K562 (cell line): ENCODE measurements at regions not wholly inside any gene's neighbourhood (a gene's known extent, or its start where the extent isn't known, plus 50 kb on each side); places are given as distances from the start of the nearest gene placed in this dataset.

Experiments used
- ATAC-seq: fragments of 200-7000 bp; cut with Tn5 transposase; 3 replicates; pipeline ENCODE4 v1.9.1; 2020; ENCODE audit warnings: moderate library complexity
- BruUV-seq: library from RNA; stranded (reverse); fragments of 400-500 nt; replicated peaks from 2 replicates; lab custom pipeline; 2021; lab: Mats Ljungman, UMichigan
- CTCF ChIA-PET: fragments of 300-600 bp; formaldehyde crosslinking; extraction: SDS; loops from one replicate; lab custom pipeline; 2021; ENCODE audit warnings: low intra/inter-chr PET ratio; lab: Yijun Ruan, JAX
- POLR2A ChIA-PET: fragments of 300-600, 350-650 bp; sonication (Branson Sonifier 250); formaldehyde crosslinking; extraction: SDS; loops from one replicate; lab custom pipeline; 2021; ENCODE audit warnings: antibody characterized with exemption, inconsistent platforms; lab: Yijun Ruan, JAX
- DNase-seq, 4 experiments: peaks; one replicate each; pipeline versions ENCODE4 v3.0.0 to v3.0.0-alpha.2; 2011 to 2018; ENCODE audit warnings: low spot score in 3 of 4, mixed read lengths in 3 of 4; ENCODE audit errors: extremely low read depth in 1 of 4
- FAIRE-seq: peaks from 2 replicates; lab custom pipeline; 2011; peaks lifted over from hg19 to GRCh38; lab: Jason Lieb, UNC
- H2AFZ ChIP-seq: 2 replicates; pipeline ENCODE4 v1.6.0; 2011; ENCODE audit warnings: low read depth, low read length, control low read depth, inconsistent platforms
- H3K27ac ChIP-seq: fragments of 200-600 bp; 3 replicates; pipeline ENCODE4 v1.8.0; 2011; ENCODE audit warnings: low read depth, mild to moderate bottlenecking, control low read depth, inconsistent platforms, low read length, moderate library complexity, mixed read lengths; ENCODE audit errors: extremely low read depth
- H3K27me3 ChIP-seq, 2 experiments: fragments of 300-600 bp in 1 of 2; 2 replicates in 1 of 2; 3 replicates in 1 of 2; pipeline versions ENCODE4 v1.6.0 to v1.8.0; 2011; ENCODE audit warnings: inconsistent platforms in 2 of 2, low read length in 2 of 2, mild to moderate bottlenecking in 1 of 2, mixed read lengths in 1 of 2, moderate library complexity in 1 of 2; ENCODE audit not compliant: control insufficient read depth in 2 of 2, insufficient read depth in 2 of 2
- H3K36me3 ChIP-seq: fragments of 300-600 bp; 3 replicates; pipeline ENCODE4 v1.8.0; 2011; ENCODE audit warnings: mild to moderate bottlenecking, low read length, inconsistent platforms; ENCODE audit not compliant: control insufficient read depth, insufficient read depth
- H3K4me1 ChIP-seq, 2 experiments: fragments of 200-600 bp in 1 of 2; replicated peaks in 1 of 2; 2 replicates in 1 of 2; 3 replicates in 1 of 2; pipeline versions ENCODE4 v1.5.1 to v1.8.0; 2011; ENCODE audit warnings: inconsistent platforms in 2 of 2, low read length in 2 of 2, mild to moderate bottlenecking in 1 of 2, mixed read lengths in 1 of 2, moderate library complexity in 1 of 2; ENCODE audit not compliant: control insufficient read depth in 2 of 2, insufficient read depth in 2 of 2
- H3K4me2 ChIP-seq: 2 replicates; pipeline ENCODE4 v1.6.1; 2011; ENCODE audit warnings: low read length, control low read depth, inconsistent platforms, mixed read lengths; ENCODE audit not compliant: insufficient read depth
- H3K4me3 ChIP-seq: fragments of 200-600 bp; sonication (generic), shearing (Covaris generic); 2 replicates; pipeline ENCODE4 v1.5.1; 2016; ENCODE audit warnings: control low read depth, inconsistent platforms
- H3K79me2 ChIP-seq: fragments of 200-600 bp; 3 replicates; pipeline ENCODE4 v1.8.0; 2011; ENCODE audit warnings: low read length, inconsistent platforms; ENCODE audit not compliant: control insufficient read depth, insufficient read depth
- H3K9ac ChIP-seq, 2 experiments: 2 replicates each; pipeline versions ENCODE4 v1.6.0 to v1.6.1; 2011; ENCODE audit warnings: low read depth in 2 of 2, low read length in 2 of 2, control low read depth in 1 of 2, inconsistent platforms in 1 of 2, mild to moderate bottlenecking in 1 of 2, mixed read lengths in 1 of 2; ENCODE audit not compliant: insufficient read depth in 1 of 2
- H3K9me1 ChIP-seq: one replicate; pipeline ENCODE4 v1.6.0; 2011; ENCODE audit warnings: inconsistent platforms, mild to moderate bottlenecking, low read length, moderate library complexity; ENCODE audit not compliant: control insufficient read depth, insufficient read depth
- H3K9me3 ChIP-seq: replicated peaks from 2 replicates; pipeline ENCODE4 v1.5.1; 2011; ENCODE audit warnings: low read depth, low read length, inconsistent platforms; ENCODE audit not compliant: control insufficient read depth, insufficient read depth
- H4K20me1 ChIP-seq: replicated peaks from 2 replicates; pipeline ENCODE4 v1.6.1; 2011; ENCODE audit warnings: low read length, inconsistent platforms, mixed read lengths; ENCODE audit not compliant: control insufficient read depth, insufficient read depth
- CCNT2 ChIP-seq: IDR thresholded peaks from 2 replicates; pipeline ENCODE4 v1.6.1; 2011; ENCODE audit warnings: borderline replicate concordance, low read depth, mild to moderate bottlenecking, moderate library complexity, mixed read lengths, low read length; ENCODE audit not compliant: insufficient read length; ENCODE audit errors: extremely low read depth
- ETV5 ChIP-seq: sonication (generic); formaldehyde crosslinking; IDR thresholded peaks from 2 replicates; pipeline ENCODE4 v1.4.0; 2020; ENCODE audit warnings: low read depth, mild to moderate bottlenecking, missing genetic modification reagents
- HCFC1 ChIP-seq: IDR thresholded peaks from 2 replicates; pipeline ENCODE4 v1.6.1; 2012; ENCODE audit warnings: low read depth, low read length, improper control_type of control experiment
- HNRNPK ChIP-seq: fragments of 200-400 bp; formaldehyde crosslinking; IDR thresholded peaks from one replicate; pipeline ENCODE4 v1.6.1; 2018; ENCODE audit warnings: mild to moderate bottlenecking, low read depth, low read length; ENCODE audit not compliant: poor library complexity, severe bottlenecking
- KDM1A ChIP-seq, 2 experiments: fragments of 450-650 bp; IDR thresholded peaks; 2 replicates each; pipeline ENCODE4 v1.6.1; 2016; ENCODE audit warnings: mild to moderate bottlenecking in 2 of 2
- MYC ChIP-seq, 2 experiments: fragments of 250-450 bp in 1 of 2; sonication (Bioruptor Pico) in 1 of 2; IDR thresholded peaks; 2 replicates each; pipeline versions ENCODE4 v1.5.1 to v1.6.1; 2012 to 2021; ENCODE audit warnings: low read depth in 2 of 2, borderline replicate concordance in 1 of 2, improper control_type of control experiment in 1 of 2, low read length in 1 of 2, mild to moderate bottlenecking in 1 of 2, moderate library complexity in 1 of 2
- RBM22 ChIP-seq: fragments of 200-400 bp; formaldehyde crosslinking; IDR thresholded peaks from 2 replicates; pipeline ENCODE4 v1.6.1; 2018; ENCODE audit warnings: low read length, low read depth; ENCODE audit not compliant: poor library complexity, severe bottlenecking
- RNF2 ChIP-seq: sonication (generic); IDR thresholded peaks from 2 replicates; pipeline ENCODE4 v1.6.1; 2016
- SMAD4 ChIP-seq: fragments of 250-450 bp; sonication (Bioruptor Pico); conservative IDR thresholded peaks from 2 replicates; pipeline ENCODE4 v1.8.0; 2021; ENCODE audit warnings: inconsistent platforms, mild to moderate bottlenecking, moderate library complexity
- ZBED1 ChIP-seq: IDR thresholded peaks from 2 replicates; pipeline ENCODE4 v1.6.1; 2014
- ZNF766 ChIP-seq: fragments of 200-800 bp; sonication (Bioruptor generic); conservative IDR thresholded peaks from 2 replicates; pipeline ENCODE4 v1.6.1; 2016; ENCODE audit warnings: missing genetic modification characterization, missing compliant biosample characterization
- ZNF778 ChIP-seq: fragments of 450-650 bp; formaldehyde crosslinking; IDR thresholded peaks from 2 replicates; pipeline ENCODE4 v1.4.0; 2020; ENCODE audit warnings: mild to moderate bottlenecking, moderate library complexity
- WGBS: fragments of 100-300 bp; shearing (Covaris generic); methylation state at CpG from one replicate; pipeline ENCODE4 v1.1.6; 2016; ENCODE audit warnings: low coverage, mixed read lengths; ENCODE audit not compliant: insufficient coverage; ENCODE audit errors: missing lambda C conversion rate; 5-methylcytosine and 5-hydroxymethylcytosine counted together
- in situ Hi-C: fragments of 300-500 bp; cut with MboI; formaldehyde crosslinking; loops from 4 replicates; pipeline ENCODE4 v1.15.0; 2018; ENCODE audit warnings: inconsistent platforms, mixed read lengths
- intact Hi-C: fragments of 100-400 bp; cut with micrococcal nuclease; formaldehyde crosslinking; loops from 2 replicates; pipeline ENCODE4 v1.14.2; 2022
- TF ChIP-seq, protein P1 (sequence below): IDR thresholded peaks from 2 replicates; pipeline ENCODE4 v1.6.1; 2014; ENCODE audit warnings: antibody characterized with exemption
- TF ChIP-seq, protein P2 (sequence below): fragments of 250-450 bp; sonication (Bioruptor Pico); IDR thresholded peaks from 2 replicates; pipeline ENCODE4 v1.4.0; 2020; ENCODE audit warnings: mild to moderate bottlenecking, moderate library complexity

GRCh38 chr3:64890466-64890865 is 202.7 kb upstream of the ADAMTS9 start:
- Histone ChIP-seq H3K9me1 (no peaks in the 10 kb centered on the region), H2AFZ (no peak overlapping the region), H3K4me1 (no peaks in the 10 kb centered on the region; a peak in 1 of 5 replicates), H3K27ac (no peak overlapping the region), H3K36me3 (no peaks in the 10 kb centered on the region), H3K9ac (no peak overlapping the region), H3K79me2 (no peaks in the 10 kb centered on the region), H4K20me1 (no peaks in the 10 kb centered on the region), H3K4me3 (no peak overlapping the region), H3K9me3 (no peaks in the 10 kb centered on the region), H3K4me2 (no peak overlapping the region), H3K27me3 (no peaks in the 10 kb centered on the region)
- WGBS = 72% methylated on average over 2 of the region's 2 CpGs
- no TSS peak for BruUV-seq
- no peak for DNase-seq
- no peak for FAIRE-seq
- intact Hi-C loops = no loop called here
- in situ Hi-C loops = no loop called here
- ChIA-PET CTCF (no interaction called here), POLR2A (no interaction called here)
- no peak for ATAC-seq
- TF ChIP-seq ZNF778 (CRISPR knock-in tag) = no peak
- TF ChIP-seq RBM22 = no peak
- TF ChIP-seq RNF2 = no peak
- TF ChIP-seq ETV5 (CRISPR knock-in tag) = no peak
- TF ChIP-seq MYC (IDR thresholded peaks at IDR 0.05; ENCODE audit: low read depth, low read length) = no peak
- no peak for TF ChIP-seq MYC (CRISPR knock-in tag; IDR thresholded peaks at IDR 0.05; ENCODE audit: borderline replicate concordance, low read depth)
- TF ChIP-seq ZNF766 = no peak
- no peak for TF ChIP-seq HNRNPK
- TF ChIP-seq, protein P1, sequence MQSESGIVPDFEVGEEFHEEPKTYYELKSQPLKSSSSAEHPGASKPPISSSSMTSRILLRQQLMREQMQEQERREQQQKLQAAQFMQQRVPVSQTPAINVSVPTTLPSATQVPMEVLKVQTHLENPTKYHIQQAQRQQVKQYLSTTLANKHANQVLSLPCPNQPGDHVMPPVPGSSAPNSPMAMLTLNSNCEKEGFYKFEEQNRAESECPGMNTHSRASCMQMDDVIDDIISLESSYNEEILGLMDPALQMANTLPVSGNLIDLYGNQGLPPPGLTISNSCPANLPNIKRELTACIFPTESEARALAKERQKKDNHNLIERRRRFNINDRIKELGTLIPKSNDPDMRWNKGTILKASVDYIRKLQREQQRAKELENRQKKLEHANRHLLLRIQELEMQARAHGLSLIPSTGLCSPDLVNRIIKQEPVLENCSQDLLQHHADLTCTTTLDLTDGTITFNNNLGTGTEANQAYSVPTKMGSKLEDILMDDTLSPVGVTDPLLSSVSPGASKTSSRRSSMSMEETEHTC = no peak
- no peak for TF ChIP-seq KDM1A (IDR thresholded peaks at IDR 0.05)
- TF ChIP-seq HCFC1 = no peak
- no peak for TF ChIP-seq SMAD4 (CRISPR knock-in tag)
- TF ChIP-seq CCNT2 = no peak
- no peak for TF ChIP-seq ZBED1
- TF ChIP-seq, protein P2, sequence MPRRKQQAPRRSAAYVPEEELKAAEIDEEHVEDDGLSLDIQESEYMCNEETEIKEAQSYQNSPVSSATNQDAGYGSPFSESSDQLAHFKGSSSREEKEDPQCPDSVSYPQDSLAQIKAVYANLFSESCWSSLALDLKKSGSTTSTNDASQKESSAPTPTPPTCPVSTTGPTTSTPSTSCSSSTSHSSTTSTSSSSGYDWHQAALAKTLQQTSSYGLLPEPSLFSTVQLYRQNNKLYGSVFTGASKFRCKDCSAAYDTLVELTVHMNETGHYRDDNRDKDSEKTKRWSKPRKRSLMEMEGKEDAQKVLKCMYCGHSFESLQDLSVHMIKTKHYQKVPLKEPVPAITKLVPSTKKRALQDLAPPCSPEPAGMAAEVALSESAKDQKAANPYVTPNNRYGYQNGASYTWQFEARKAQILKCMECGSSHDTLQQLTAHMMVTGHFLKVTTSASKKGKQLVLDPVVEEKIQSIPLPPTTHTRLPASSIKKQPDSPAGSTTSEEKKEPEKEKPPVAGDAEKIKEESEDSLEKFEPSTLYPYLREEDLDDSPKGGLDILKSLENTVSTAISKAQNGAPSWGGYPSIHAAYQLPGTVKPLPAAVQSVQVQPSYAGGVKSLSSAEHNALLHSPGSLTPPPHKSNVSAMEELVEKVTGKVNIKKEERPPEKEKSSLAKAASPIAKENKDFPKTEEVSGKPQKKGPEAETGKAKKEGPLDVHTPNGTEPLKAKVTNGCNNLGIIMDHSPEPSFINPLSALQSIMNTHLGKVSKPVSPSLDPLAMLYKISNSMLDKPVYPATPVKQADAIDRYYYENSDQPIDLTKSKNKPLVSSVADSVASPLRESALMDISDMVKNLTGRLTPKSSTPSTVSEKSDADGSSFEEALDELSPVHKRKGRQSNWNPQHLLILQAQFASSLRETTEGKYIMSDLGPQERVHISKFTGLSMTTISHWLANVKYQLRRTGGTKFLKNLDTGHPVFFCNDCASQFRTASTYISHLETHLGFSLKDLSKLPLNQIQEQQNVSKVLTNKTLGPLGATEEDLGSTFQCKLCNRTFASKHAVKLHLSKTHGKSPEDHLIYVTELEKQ (CRISPR knock-in tag) = no peak
